HG03469 (cell line): ENCODE measurements at regions not wholly inside any gene's neighbourhood (a gene's known extent, or its start where the extent isn't known, plus 50 kb on each side); places are given as distances from the start of the nearest gene placed in this dataset.
A peak's percentile ranks its signal among the peaks of the same experiment; 100 is the strongest.
"Not testable (repeated sequence)": the region's sequence is repeated elsewhere in the genome, so short reads cannot be mapped to it uniquely, and the experiment has no call there.

ENCODE experiments used
- ATAC-seq: cut with Tn5 transposase; IDR thresholded peaks from one replicate; pipeline ENCODE4 v1.9.1; 2021; ENCODE audit warnings: mild to moderate bottlenecking, moderate library complexity, moderate number of reproducible peaks; ENCODE audit not compliant: unreplicated experiment

- ATAC-seq = peak; percentile 46
Measured at GRCh38 chr6:27807441-27808241, 104.6 kb downstream of the OR2B2 start.

GRCh38 chr6:27806981-27807440, 105.2 kb downstream of the OR2B2 start:
- ATAC-seq = no peak

- no peak for ATAC-seq
Measured at GRCh38 chr6:27805347-27805746, 106.8 kb downstream of the OR2B2 start.

GRCh38 chr6:27804851-27805250, 107.3 kb downstream of the OR2B2 start:
- no peak for ATAC-seq

GRCh38 chr6:27800731-27801373, 111.3 kb downstream of the OR2B2 start:
- no peak for ATAC-seq

GRCh38 chr6:27797960-27798359, 114.2 kb downstream of the OR2B2 start:
- ATAC-seq = no peak

GRCh38 chr6:27796736-27797481, 115.3 kb downstream of the OR2B2 start:
- ATAC-seq = not testable (repeated sequence)

GRCh38 chr6:27795697-27796494, 116.3 kb downstream of the OR2B2 start:
- ATAC-seq = no peak

GRCh38 chr6:27791182-27791943, 120.8 kb downstream of the OR2B2 start:
- ATAC-seq = no peak

- ATAC-seq = not testable (repeated sequence)
Measured at GRCh38 chr6:27788376-27788775, 123.8 kb downstream of the OR2B2 start.

- no peak for ATAC-seq
Measured at GRCh38 chr6:27786048-27786447, 126.1 kb downstream of the OR2B2 start.

- ATAC-seq = no peak
Measured at GRCh38 chr6:27785294-27785693, 126.9 kb downstream of the OR2B2 start.

- ATAC-seq = no peak
Measured at GRCh38 chr6:27782748-27783147, 129.4 kb downstream of the OR2B2 start.

- ATAC-seq = no peak
Measured at GRCh38 chr6:27778625-27779417, 133.4 kb downstream of the OR2B2 start.

GRCh38 chr6:27777614-27778355, 134.4 kb downstream of the OR2B2 start:
- no peak for ATAC-seq

GRCh38 chr6:27777126-27777525, 135.1 kb downstream of the OR2B2 start:
- ATAC-seq = no peak

GRCh38 chr6:27776504-27776903, 135.7 kb downstream of the OR2B2 start:
- ATAC-seq = no peak

GRCh38 chr6:27775796-27776184, 136.4 kb downstream of the OR2B2 start:
- ATAC-seq = no peak
